Trophoblast cell (in vitro differentiated cells and primary cell): ENCODE measurements at regions not wholly inside any gene's neighbourhood (a gene's known extent, or its start where the extent isn't known, plus 50 kb on each side); places are given as distances from the start of the nearest gene placed in this dataset.

Experiments used
- DNase-seq, 2 donors: peaks; one replicate each; pipeline ENCODE4 v3.0.0-alpha.2; 2016
- H2AFZ ChIP-seq: 2 replicates; pipeline ENCODE4 v1.6.1; 2013; ENCODE audit warnings: low read length, moderate library complexity, mild to moderate bottlenecking; ENCODE audit not compliant: insufficient read depth, poor library complexity
- H2AK5ac ChIP-seq: 2 replicates; pipeline ENCODE4 v1.6.1; 2013; ENCODE audit warnings: mild to moderate bottlenecking, low read length
- H2BK120ac ChIP-seq: 2 replicates; pipeline ENCODE4 v1.6.1; 2013; ENCODE audit warnings: low read length, mild to moderate bottlenecking, moderate library complexity; ENCODE audit not compliant: insufficient read depth, poor library complexity
- H2BK12ac ChIP-seq: 2 replicates; pipeline ENCODE4 v1.6.1; 2013; ENCODE audit warnings: mild to moderate bottlenecking, low read length, moderate library complexity
- H2BK5ac ChIP-seq: 2 replicates; pipeline ENCODE4 v1.6.1; 2013; ENCODE audit warnings: low read length, low read depth, moderate library complexity, mild to moderate bottlenecking; ENCODE audit not compliant: poor library complexity
- H3K14ac ChIP-seq: 2 replicates; pipeline ENCODE4 v1.6.1; 2013; ENCODE audit warnings: mild to moderate bottlenecking, low read length
- H3K18ac ChIP-seq: 2 replicates; pipeline ENCODE4 v1.6.1; 2013; ENCODE audit warnings: mild to moderate bottlenecking, low read length
- H3K23ac ChIP-seq: 2 replicates; pipeline ENCODE4 v1.6.1; 2013; ENCODE audit warnings: low read length
- H3K27ac ChIP-seq: 2 replicates; pipeline ENCODE4 v1.5.1; 2013; ENCODE audit warnings: low read depth, mild to moderate bottlenecking, inconsistent platforms, low read length, moderate library complexity
- H3K27me3 ChIP-seq: 2 replicates; pipeline ENCODE4 v1.6.1; 2013; ENCODE audit warnings: inconsistent platforms, mild to moderate bottlenecking, low read length, moderate library complexity; ENCODE audit not compliant: insufficient read depth
- H3K36me3 ChIP-seq, 2 experiments: 1 replicate in 1 of 2; 2 replicates in 1 of 2; pipeline ENCODE4 v1.6.1; 2013; ENCODE audit warnings: low read length in 2 of 2, mild to moderate bottlenecking in 2 of 2, moderate library complexity in 1 of 2; ENCODE audit not compliant: insufficient read depth in 2 of 2, control insufficient read depth in 1 of 2
- H3K4ac ChIP-seq: 2 replicates; pipeline ENCODE4 v1.6.1; 2013; ENCODE audit warnings: low read depth, mild to moderate bottlenecking, low read length, moderate library complexity
- H3K4me1 ChIP-seq, 2 experiments: 1 replicate in 1 of 2; 2 replicates in 1 of 2; pipeline ENCODE4 v1.6.1; 2013; ENCODE audit warnings: low read length in 2 of 2, mild to moderate bottlenecking in 2 of 2, moderate library complexity in 1 of 2; ENCODE audit not compliant: insufficient read depth in 2 of 2, control insufficient read depth in 1 of 2
- H3K4me2 ChIP-seq: 2 replicates; pipeline ENCODE4 v1.6.1; 2013; ENCODE audit warnings: inconsistent platforms, mild to moderate bottlenecking, low read length, moderate library complexity
- H3K4me3 ChIP-seq: 2 replicates; pipeline ENCODE4 v1.5.1; 2013; ENCODE audit warnings: mild to moderate bottlenecking, low read depth, low read length, inconsistent platforms
- H3K79me1 ChIP-seq: one replicate; pipeline ENCODE4 v1.6.1; 2013; ENCODE audit warnings: low read length
- H3K79me2 ChIP-seq: 2 replicates; pipeline ENCODE4 v1.6.1; 2013; ENCODE audit warnings: low read length, mild to moderate bottlenecking; ENCODE audit not compliant: control insufficient read depth, insufficient read depth, poor library complexity
- H3K9ac ChIP-seq: 2 replicates; pipeline ENCODE4 v1.6.1; 2013; ENCODE audit warnings: mild to moderate bottlenecking, low read length
- H3K9me3 ChIP-seq: 2 replicates; pipeline ENCODE4 v1.6.1; 2013; ENCODE audit warnings: low read depth, mild to moderate bottlenecking, control low read depth, inconsistent platforms, low read length; ENCODE audit not compliant: insufficient read depth
- H4K12ac ChIP-seq: 2 replicates; pipeline ENCODE4 v1.6.1; 2013; ENCODE audit warnings: low read depth, mild to moderate bottlenecking, low read length, moderate library complexity
- H4K8ac ChIP-seq: 2 replicates; pipeline ENCODE4 v1.6.1; 2013; ENCODE audit warnings: low read depth, mild to moderate bottlenecking, low read length, moderate library complexity
- H4K91ac ChIP-seq: one replicate; pipeline ENCODE4 v1.6.1; 2013; ENCODE audit warnings: low read depth, mild to moderate bottlenecking, low read length, moderate library complexity
- WGBS: extraction: QIAGEN DNeasy Blood & Tissue Kit; methylation state at CpG from one replicate; pipeline ENCODE4 v1.1.7; 2013; ENCODE audit warnings: missing lambda C conversion rate; ENCODE audit not compliant: insufficient read length, insufficient coverage; ENCODE audit errors: extremely low coverage; 5-methylcytosine and 5-hydroxymethylcytosine counted together

- Histone ChIP-seq H4K12ac (no peak overlapping the region), H2BK5ac (no peak overlapping the region), H3K4me1 (no peaks in the 10 kb centered on the region), H3K36me3 (no peaks in the 10 kb centered on the region), H3K23ac (no peak overlapping the region), H3K79me2 (no peaks in the 10 kb centered on the region), H2AK5ac (no peak overlapping the region), H2BK12ac (no peak overlapping the region), H3K4me2 (no peak overlapping the region), H4K8ac (no peak overlapping the region), H3K18ac (no peak overlapping the region), H3K9ac (no peak overlapping the region), H4K91ac (no peak overlapping the region), H3K27me3 (no peaks in the 10 kb centered on the region), H3K4ac (no peak overlapping the region), H3K14ac (no peak overlapping the region), H3K79me1 (no peaks in the 10 kb centered on the region), H2BK120ac (no peak overlapping the region), H3K9me3 (no peaks in the 10 kb centered on the region), H3K4me3 (no peak overlapping the region), H2AFZ (no peak overlapping the region), H3K27ac (no peak overlapping the region)
- no peak for DNase-seq
- WGBS = no CpG with 5 or more reads among the region's 1 CpG
Observed at GRCh38 chr4:127052742-127053141, 580.0 kb upstream of the INTU start.

GRCh38 chr4:127055357-127055756 lies 577.4 kb upstream of the INTU start:
- no CpG with 5 or more reads among the region's 1 CpG for WGBS
- no peak overlapping the region for H3K4me2 ChIP-seq
- H3K18ac ChIP-seq = no peak overlapping the region
- no peak overlapping the region for H2AK5ac ChIP-seq
- H3K9me3 ChIP-seq = no peaks in the 10 kb centered on the region
- H3K9ac ChIP-seq = no peak overlapping the region
- H3K79me1 ChIP-seq = no peaks in the 10 kb centered on the region
- H2AFZ ChIP-seq = no peak overlapping the region
- no peaks in the 10 kb centered on the region for H3K36me3 ChIP-seq
- no peaks in the 10 kb centered on the region for H3K27me3 ChIP-seq
- H3K79me2 ChIP-seq = no peaks in the 10 kb centered on the region
- no peak overlapping the region for H2BK120ac ChIP-seq
- H2BK5ac ChIP-seq = no peak overlapping the region
- H4K91ac ChIP-seq = no peak overlapping the region
- no peak for DNase-seq
- no peak overlapping the region for H3K14ac ChIP-seq
- H3K4me1 ChIP-seq = no peaks in the 10 kb centered on the region
- no peak overlapping the region for H3K23ac ChIP-seq
- H3K4me3 ChIP-seq = no peak overlapping the region
- no peak overlapping the region for H4K12ac ChIP-seq
- H3K27ac ChIP-seq = no peak overlapping the region
- no peak overlapping the region for H2BK12ac ChIP-seq
- no peak overlapping the region for H4K8ac ChIP-seq
- H3K4ac ChIP-seq = no peak overlapping the region

DNA sequence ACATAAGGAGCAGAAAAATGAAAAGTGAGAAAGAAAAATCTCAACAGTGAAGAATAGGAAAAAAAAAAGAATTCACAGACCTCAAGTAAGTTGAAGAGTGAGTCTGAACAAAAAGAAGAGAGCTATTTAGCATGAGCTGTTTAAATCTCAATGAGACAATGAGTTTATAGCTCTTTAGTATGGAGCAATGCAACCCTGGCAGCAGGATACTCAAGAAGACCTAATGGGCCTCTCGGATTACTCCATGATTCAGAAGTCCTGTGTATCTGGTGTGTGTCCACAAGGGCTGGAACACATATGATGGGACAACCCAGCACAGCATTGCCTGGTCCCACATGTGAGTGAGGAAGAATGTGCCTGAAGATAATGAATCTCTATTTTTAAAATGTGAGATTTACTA lies 563.1 kb upstream of the INTU start:
- WGBS = no CpG with 5 or more reads among the region's 1 CpG
- no peak for DNase-seq
- H3K4me2 ChIP-seq = no peak overlapping the region
- H3K79me1 ChIP-seq = no peaks in the 10 kb centered on the region
- no peak overlapping the region for H3K9ac ChIP-seq
- H2BK12ac ChIP-seq = no peak overlapping the region
- H4K12ac ChIP-seq = no peak overlapping the region
- no peak overlapping the region for H3K23ac ChIP-seq
- no peak overlapping the region for H4K91ac ChIP-seq
- H3K14ac ChIP-seq = no peak overlapping the region
- H3K4me3 ChIP-seq = no peak overlapping the region
- H3K4me1 ChIP-seq = no peaks in the 10 kb centered on the region
- H3K9me3 ChIP-seq = no peaks in the 10 kb centered on the region
- no peak overlapping the region for H3K27ac ChIP-seq
- no peak overlapping the region for H2AK5ac ChIP-seq
- H3K4ac ChIP-seq = no peak overlapping the region
- H3K79me2 ChIP-seq = no peaks in the 10 kb centered on the region
- H3K18ac ChIP-seq = no peak overlapping the region
- H3K27me3 ChIP-seq = no peaks in the 10 kb centered on the region
- H2AFZ ChIP-seq = no peak overlapping the region
- H2BK5ac ChIP-seq = no peak overlapping the region
- no peak overlapping the region for H4K8ac ChIP-seq
- no peak overlapping the region for H2BK120ac ChIP-seq
- H3K36me3 ChIP-seq = no peaks in the 10 kb centered on the region

GRCh38 chr4:127071443-127071842 lies 561.3 kb upstream of the INTU start:
- Histone ChIP-seq H4K8ac (no peak overlapping the region), H3K18ac (no peak overlapping the region), H3K9me3 (no peaks in the 10 kb centered on the region), H4K12ac (no peak overlapping the region), H3K4me3 (no peak overlapping the region), H2AFZ (no peak overlapping the region), H3K79me1 (no peaks in the 10 kb centered on the region), H3K14ac (no peak overlapping the region), H3K27ac (no peak overlapping the region), H3K4me2 (no peak overlapping the region), H4K91ac (no peak overlapping the region), H2BK12ac (no peak overlapping the region), H3K4ac (no peak overlapping the region), H3K23ac (no peak overlapping the region), H3K4me1 (no peaks in the 10 kb centered on the region), H3K79me2 (no peaks in the 10 kb centered on the region), H2AK5ac (no peak overlapping the region), H3K36me3 (no peaks in the 10 kb centered on the region), H3K9ac (no peak overlapping the region), H3K27me3 (no peaks in the 10 kb centered on the region), H2BK120ac (no peak overlapping the region), H2BK5ac (no peak overlapping the region)
- no CpG with 5 or more reads among the region's 1 CpG for WGBS
- no peak for DNase-seq
